Hepatocyte (in vitro differentiated cells): ENCODE measurements at regions not wholly inside any gene's neighbourhood (a gene's known extent, or its start where the extent isn't known, plus 50 kb on each side); places are given as distances from the start of the nearest gene placed in this dataset.

ENCODE experiments used
- EZH2 ChIP-seq: fragments of 200-600 bp; sonication (generic); IDR thresholded peaks from 2 replicates; pipeline ENCODE4 v1.6.1; 2016; ENCODE audit warnings: antibody characterized with exemption, mild to moderate bottlenecking, borderline replicate concordance
- EZH2phosphoT487 ChIP-seq: fragments of 200-600 bp; sonication (generic); IDR thresholded peaks from one replicate; pipeline ENCODE4 v1.6.1; 2018; ENCODE audit warnings: antibody characterized with exemption, mild to moderate bottlenecking, low read depth, moderate library complexity; ENCODE audit not compliant: unreplicated experiment, severe bottlenecking
- TF ChIP-seq, protein P1 (sequence below): fragments of 200-600 bp; sonication (generic); IDR thresholded peaks from 2 replicates; pipeline ENCODE4 v1.5.1; 2016; ENCODE audit warnings: antibody characterized with exemption, mild to moderate bottlenecking; ENCODE audit not compliant: poor library complexity

GRCh38 chr7:81600608-81601007, 169.2 kb downstream of the HGF start:
- TF ChIP-seq, protein P1, sequence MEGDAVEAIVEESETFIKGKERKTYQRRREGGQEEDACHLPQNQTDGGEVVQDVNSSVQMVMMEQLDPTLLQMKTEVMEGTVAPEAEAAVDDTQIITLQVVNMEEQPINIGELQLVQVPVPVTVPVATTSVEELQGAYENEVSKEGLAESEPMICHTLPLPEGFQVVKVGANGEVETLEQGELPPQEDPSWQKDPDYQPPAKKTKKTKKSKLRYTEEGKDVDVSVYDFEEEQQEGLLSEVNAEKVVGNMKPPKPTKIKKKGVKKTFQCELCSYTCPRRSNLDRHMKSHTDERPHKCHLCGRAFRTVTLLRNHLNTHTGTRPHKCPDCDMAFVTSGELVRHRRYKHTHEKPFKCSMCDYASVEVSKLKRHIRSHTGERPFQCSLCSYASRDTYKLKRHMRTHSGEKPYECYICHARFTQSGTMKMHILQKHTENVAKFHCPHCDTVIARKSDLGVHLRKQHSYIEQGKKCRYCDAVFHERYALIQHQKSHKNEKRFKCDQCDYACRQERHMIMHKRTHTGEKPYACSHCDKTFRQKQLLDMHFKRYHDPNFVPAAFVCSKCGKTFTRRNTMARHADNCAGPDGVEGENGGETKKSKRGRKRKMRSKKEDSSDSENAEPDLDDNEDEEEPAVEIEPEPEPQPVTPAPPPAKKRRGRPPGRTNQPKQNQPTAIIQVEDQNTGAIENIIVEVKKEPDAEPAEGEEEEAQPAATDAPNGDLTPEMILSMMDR: no peak
- TF ChIP-seq EZH2 (no peak), EZH2phosphoT487 (no peak)
